ENCODE measurements at regions not wholly inside any gene's neighbourhood (a gene's known extent, or its start where the extent isn't known, plus 50 kb on each side); places are given as distances from the start of the nearest gene placed in this dataset.

- DNase-seq, result no peak
Measured at GRCh38 chr12:41869432-41869831, 275.2 kb downstream of the GXYLT1 start.

GRCh38 chr12:41866878-41867430, 277.7 kb downstream of the GXYLT1 start:
- DNase-seq, result no peak

GRCh38 chr12:41856228-41856627, 288.4 kb downstream of the GXYLT1 start:
- no peak for DNase-seq

GRCh38 chr12:41850046-41850445, 294.6 kb downstream of the GXYLT1 start:
- no peak for DNase-seq

- no peak for DNase-seq
Measured at GRCh38 chr12:41846718-41847117, 298.0 kb downstream of the GXYLT1 start.

- DNase-seq, result no peak
Measured at GRCh38 chr12:41836416-41836815, 308.3 kb downstream of the GXYLT1 start.

- DNase-seq, result no peak
Measured at GRCh38 chr12:41835556-41835955, 309.1 kb downstream of the GXYLT1 start.

GRCh38 chr12:41819948-41820347, 324.7 kb downstream of the GXYLT1 start:
- DNase-seq, result no peak

- DNase-seq, result no peak
Measured at GRCh38 chr12:41804026-41804425, 340.6 kb downstream of the GXYLT1 start.

GRCh38 chr12:41802803-41803202, 341.9 kb downstream of the GXYLT1 start:
- no peak for DNase-seq

GRCh38 chr12:41801261-41801660, 343.4 kb downstream of the GXYLT1 start:
- no peak for DNase-seq

- DNase-seq, result no peak
Measured at GRCh38 chr12:41799671-41800070, 345.0 kb downstream of the GXYLT1 start.

- DNase-seq, result no peak
Measured at GRCh38 chr12:41795910-41796309, 348.8 kb downstream of the GXYLT1 start.

- no peak for DNase-seq
Measured at GRCh38 chr12:41795051-41795600, 349.5 kb downstream of the GXYLT1 start.

GRCh38 chr12:41794336-41794735, 350.3 kb downstream of the GXYLT1 start:
- no peak for DNase-seq

GRCh38 chr12:41784957-41785356, 359.7 kb downstream of the GXYLT1 start:
- no peak for DNase-seq

GRCh38 chr12:41778934-41779333, 365.7 kb downstream of the GXYLT1 start:
- no peak for DNase-seq

GRCh38 chr12:41777064-41777790, 367.4 kb downstream of the GXYLT1 start:
- DNase-seq, result no peak

- DNase-seq, result no peak
Measured at GRCh38 chr12:41772478-41772877, 372.2 kb downstream of the GXYLT1 start.

GRCh38 chr12:41769810-41770209, 374.9 kb downstream of the GXYLT1 start:
- DNase-seq, result no peak

- DNase-seq, result no peak
Measured at GRCh38 chr12:41768456-41768855, 376.2 kb downstream of the GXYLT1 start.

GRCh38 chr12:41762691-41763090, 382.0 kb downstream of the GXYLT1 start:
- DNase-seq, result no peak

GRCh38 chr12:41745593-41745992, 399.1 kb downstream of the GXYLT1 start:
- DNase-seq, result no peak

GRCh38 chr12:41743835-41744234, 400.8 kb downstream of the GXYLT1 start:
- DNase-seq, result no peak

GRCh38 chr12:41739066-41739465, 405.6 kb downstream of the GXYLT1 start:
- DNase-seq, result no peak

All from retina (tissue), 1 donor.